Mesodermal cell (in vitro differentiated cells): ENCODE measurements at regions not wholly inside any gene's neighbourhood (a gene's known extent, or its start where the extent isn't known, plus 50 kb on each side); places are given as distances from the start of the nearest gene placed in this dataset.

Experiments used
- H3K27ac ChIP-seq: 2 replicates; pipeline ENCODE4 v1.7.0; 2013; ENCODE audit warnings: mild to moderate bottlenecking, low read depth, low read length, moderate library complexity; ENCODE audit not compliant: severe bottlenecking
- H3K36me3 ChIP-seq: 2 replicates; pipeline ENCODE4 v1.7.1; 2013; ENCODE audit warnings: mild to moderate bottlenecking, low read length, moderate library complexity; ENCODE audit not compliant: control insufficient read depth, insufficient read depth
- H3K4me1 ChIP-seq: one replicate; pipeline ENCODE4 v1.7.1; 2013; ENCODE audit warnings: mild to moderate bottlenecking, low read length; ENCODE audit not compliant: insufficient read depth, control insufficient read depth, poor library complexity, severe bottlenecking
- H3K4me3 ChIP-seq: 2 replicates; pipeline ENCODE4 v1.7.0; 2013; ENCODE audit warnings: low read length, control low read depth, mild to moderate bottlenecking; ENCODE audit not compliant: insufficient read depth, poor library complexity, severe bottlenecking; ENCODE audit errors: extremely low read depth
- H3K9me3 ChIP-seq: 2 replicates; pipeline ENCODE4 v1.7.1; 2013; ENCODE audit warnings: mild to moderate bottlenecking, low read length, moderate library complexity; ENCODE audit not compliant: control insufficient read depth
- WGBS, 2 experiments: methylation state at CpG; one replicate each; pipeline ENCODE4 v1.1.5; 2013; ENCODE audit warnings: missing lambda C conversion rate in 2 of 2; ENCODE audit not compliant: insufficient coverage in 2 of 2; 5-methylcytosine and 5-hydroxymethylcytosine counted together

- H3K27ac ChIP-seq = no peak overlapping the region
- H3K4me3 ChIP-seq = no peak overlapping the region
- no peaks in the 10 kb centered on the region for H3K4me1 ChIP-seq
- WGBS, 2 experiments = 87 to 88% methylated on average over 11 of the region's 13 CpGs
- H3K36me3 ChIP-seq = no peaks in the 10 kb centered on the region
- H3K9me3 ChIP-seq = no peaks in the 10 kb centered on the region
These were observed 66.2 kb upstream of the PCBD1 start for GRCh38 chr10:70954381-70955176.

GRCh38 chr10:70956029-70956759 lies 67.8 kb upstream of the PCBD1 start:
- Histone ChIP-seq H3K36me3 (no peaks in the 10 kb centered on the region), H3K4me3 (no peak overlapping the region), H3K4me1 (no peaks in the 10 kb centered on the region), H3K27ac (no peak overlapping the region), H3K9me3 (no peaks in the 10 kb centered on the region)
- WGBS, 2 experiments = 64 to 78% methylated on average over 4 to 5 of the region's 7 CpGs

GRCh38 chr10:70958396-70958795 lies 70.0 kb upstream of the PCBD1 start:
- no peak overlapping the region for H3K27ac ChIP-seq
- H3K4me1 ChIP-seq = no peaks in the 10 kb centered on the region
- no peaks in the 10 kb centered on the region for H3K36me3 ChIP-seq
- H3K9me3 ChIP-seq = no peaks in the 10 kb centered on the region
- H3K4me3 ChIP-seq = no peak overlapping the region
- WGBS, 2 experiments = 88 to 100% methylated on average over 1 of the region's 3 CpGs

- no peaks in the 10 kb centered on the region for H3K4me1 ChIP-seq
- no peaks in the 10 kb centered on the region for H3K36me3 ChIP-seq
- H3K4me3 ChIP-seq = no peak overlapping the region
- H3K9me3 ChIP-seq = no peaks in the 10 kb centered on the region
- 71 to 91% methylated on average over 2 of the region's 2 CpGs for WGBS, 2 experiments
- H3K27ac ChIP-seq = no peak overlapping the region
These were observed 72.0 kb upstream of the PCBD1 start for GRCh38 chr10:70960316-70960715.

- Histone ChIP-seq H3K4me1 (no peaks in the 10 kb centered on the region), H3K4me3 (no peak overlapping the region), H3K9me3 (no peaks in the 10 kb centered on the region), H3K36me3 (no peaks in the 10 kb centered on the region), H3K27ac (no peak overlapping the region)
- 91% methylated on average over 4 to 5 of the region's 9 CpGs for WGBS, 2 experiments
These were observed 72.6 kb upstream of the PCBD1 start for GRCh38 chr10:70960783-70961570.

GRCh38 chr10:70962686-70963085 lies 74.3 kb upstream of the PCBD1 start:
- Histone ChIP-seq H3K9me3 (no peaks in the 10 kb centered on the region), H3K4me3 (no peak overlapping the region), H3K4me1 (no peaks in the 10 kb centered on the region), H3K27ac (no peak overlapping the region), H3K36me3 (no peaks in the 10 kb centered on the region)
- WGBS, 2 experiments = 70% methylated on average over 2 of the region's 4 CpGs; no CpG with 5 or more reads in 1 of the 2 experiments

- Histone ChIP-seq H3K27ac (no peak overlapping the region), H3K4me1 (no peaks in the 10 kb centered on the region), H3K4me3 (no peak overlapping the region), H3K36me3 (no peaks in the 10 kb centered on the region), H3K9me3 (no peaks in the 10 kb centered on the region)
- WGBS, 2 experiments = 93 to 94% methylated on average over 12 to 14 of the region's 14 CpGs
These were observed 74.9 kb upstream of the PCBD1 start for GRCh38 chr10:70963271-70963670.

- no peak overlapping the region for H3K4me3 ChIP-seq
- H3K9me3 ChIP-seq = no peaks in the 10 kb centered on the region
- no peak overlapping the region for H3K27ac ChIP-seq
- H3K36me3 ChIP-seq = no peaks in the 10 kb centered on the region
- H3K4me1 ChIP-seq = no peaks in the 10 kb centered on the region
- WGBS, 2 experiments = 70 to 100% methylated on average over 1 to 4 of the region's 5 CpGs
These were observed 75.9 kb upstream of the PCBD1 start for GRCh38 chr10:70964245-70964644.

- H3K4me3 ChIP-seq = no peak overlapping the region
- no peaks in the 10 kb centered on the region for H3K9me3 ChIP-seq
- no peak overlapping the region for H3K27ac ChIP-seq
- no peaks in the 10 kb centered on the region for H3K36me3 ChIP-seq
- WGBS, 2 experiments = 90 to 94% methylated on average over 8 of the region's 8 CpGs
- H3K4me1 ChIP-seq = no peaks in the 10 kb centered on the region
These were observed 76.5 kb upstream of the PCBD1 start for GRCh38 chr10:70964881-70965280.

GRCh38 chr10:70965566-70965965 lies 77.2 kb upstream of the PCBD1 start:
- H3K4me3 ChIP-seq = no peak overlapping the region
- 92 to 97% methylated on average over 5 to 8 of the region's 8 CpGs for WGBS, 2 experiments
- no peak overlapping the region for H3K27ac ChIP-seq
- H3K4me1 ChIP-seq = no peaks in the 10 kb centered on the region
- no peaks in the 10 kb centered on the region for H3K9me3 ChIP-seq
- no peaks in the 10 kb centered on the region for H3K36me3 ChIP-seq
